ENCODE measurements at regions not wholly inside any gene's neighbourhood (a gene's known extent, or its start where the extent isn't known, plus 50 kb on each side); places are given as distances from the start of the nearest gene placed in this dataset.

- TF ChIP-seq GATA3 (IDR thresholded peaks at IDR 0.05; ENCODE audit: low read depth, low read length) (no peak), GATA2 (IDR thresholded peaks at IDR 0.05; ENCODE audit: low read depth, low read length) (no peak)
Observed at GRCh38 chr22:48141301-48141700, 1378.9 kb downstream of the TBC1D22A start.
